Fibroblast of lung (primary cell): ENCODE measurements at regions not wholly inside any gene's neighbourhood (a gene's known extent, or its start where the extent isn't known, plus 50 kb on each side); places are given as distances from the start of the nearest gene placed in this dataset.
A peak's percentile ranks its signal among the peaks of the same experiment; 100 is the strongest.

Source experiments
- DNase-seq, 2 donors: peaks; one replicate each; pipeline versions ENCODE4 v3.0.0 to v3.0.0-alpha.2; 2010; ENCODE audit warnings: low read depth in 2 of 2
- H2AFZ ChIP-seq: 2 replicates; pipeline ENCODE4 v1.5.1; 2012; ENCODE audit warnings: low read length, control low read depth, inconsistent platforms
- H3K27ac ChIP-seq: 2 replicates; pipeline ENCODE4 v1.5.1; 2011; ENCODE audit warnings: low read length, control low read depth; ENCODE audit not compliant: insufficient read depth
- H3K27me3 ChIP-seq: 2 replicates; pipeline ENCODE4 v1.5.1; 2011; ENCODE audit warnings: mild to moderate bottlenecking, low read length; ENCODE audit not compliant: control insufficient read depth, insufficient read depth
- H3K36me3 ChIP-seq: 2 replicates; pipeline ENCODE4 v1.5.1; 2011; ENCODE audit warnings: low read length; ENCODE audit not compliant: control insufficient read depth, insufficient read depth
- H3K4me1 ChIP-seq: 2 replicates; pipeline ENCODE4 v1.5.1; 2011; ENCODE audit warnings: low read length; ENCODE audit not compliant: control insufficient read depth, insufficient read depth; ENCODE audit errors: extremely low read depth
- H3K4me2 ChIP-seq: 2 replicates; pipeline ENCODE4 v1.5.1; 2011; ENCODE audit warnings: low read length, control low read depth; ENCODE audit not compliant: insufficient read depth; ENCODE audit errors: extremely low read depth
- H3K4me3 ChIP-seq, 4 experiments: fragments of 200-600 bp in 1 of 4; sonication (generic) in 1 of 4; replicated peaks in 1 of 4; 2 replicates each; pipeline ENCODE4 v1.5.1; 2011 to 2016; ENCODE audit warnings: low read length in 4 of 4, low read depth in 3 of 4, mild to moderate bottlenecking in 3 of 4, control low read depth in 2 of 4, inconsistent platforms in 1 of 4, mixed read lengths in 1 of 4; ENCODE audit not compliant: insufficient read depth in 1 of 4; ENCODE audit errors: control extremely low read depth in 1 of 4
- H3K79me2 ChIP-seq: 2 replicates; pipeline ENCODE4 v1.5.1; 2012; ENCODE audit warnings: mild to moderate bottlenecking, low read length, inconsistent platforms; ENCODE audit not compliant: control insufficient read depth, insufficient read depth
- H3K9ac ChIP-seq: 2 replicates; pipeline ENCODE4 v1.5.1; 2011; ENCODE audit warnings: mild to moderate bottlenecking, low read length, control low read depth; ENCODE audit not compliant: insufficient read depth
- H3K9me3 ChIP-seq: 2 replicates; pipeline ENCODE4 v1.5.1; 2012; ENCODE audit warnings: low read depth, low read length; ENCODE audit not compliant: control insufficient read depth, insufficient read depth
- H4K20me1 ChIP-seq: 2 replicates; pipeline ENCODE4 v1.5.1; 2011; ENCODE audit warnings: low read length; ENCODE audit not compliant: control insufficient read depth, insufficient read depth; ENCODE audit errors: extremely low read depth
- CTCF ChIP-seq, 2 donors: IDR thresholded peaks in 1 of 2; conservative IDR thresholded peaks in 1 of 2; 1 replicate in 1 of 2; 2 replicates in 1 of 2; pipeline ENCODE4 v1.5.1; 2011 to 2012; ENCODE audit warnings: low read length in 2 of 2, control low read depth in 1 of 2, inconsistent platforms in 1 of 2, low read depth in 1 of 2, mild to moderate bottlenecking in 1 of 2
- EZH2 ChIP-seq: IDR thresholded peaks from 2 replicates; pipeline ENCODE4 v1.5.1; 2012; ENCODE audit warnings: low read length, control low read depth, mild to moderate bottlenecking; ENCODE audit errors: missing control alignments

- Histone ChIP-seq H3K27me3 (no peaks in the 10 kb centered on the region), H3K4me1 (no peaks in the 10 kb centered on the region), H3K79me2 (no peaks in the 10 kb centered on the region), H3K9me3 (no peaks in the 10 kb centered on the region), H3K9ac (no peak overlapping the region), H3K4me3 (no peak overlapping the region), H2AFZ (no peak overlapping the region), H4K20me1 (no peaks in the 10 kb centered on the region), H3K36me3 (no peaks in the 10 kb centered on the region), H3K27ac (no peak overlapping the region), H3K4me2 (no peak overlapping the region)
- TF ChIP-seq EZH2 (no peak), CTCF (conservative IDR thresholded peaks at IDR 0.05 in 1 of 2, IDR thresholded peaks at IDR 0.05 in 1 of 2; ENCODE audit: low read depth in 1 of 2, low read length in 2 of 2) (no peak)
- no peak for DNase-seq
These were observed 101.2 kb upstream of the EFNA5 start for GRCh38 chr5:107771926-107772325.

DNA sequence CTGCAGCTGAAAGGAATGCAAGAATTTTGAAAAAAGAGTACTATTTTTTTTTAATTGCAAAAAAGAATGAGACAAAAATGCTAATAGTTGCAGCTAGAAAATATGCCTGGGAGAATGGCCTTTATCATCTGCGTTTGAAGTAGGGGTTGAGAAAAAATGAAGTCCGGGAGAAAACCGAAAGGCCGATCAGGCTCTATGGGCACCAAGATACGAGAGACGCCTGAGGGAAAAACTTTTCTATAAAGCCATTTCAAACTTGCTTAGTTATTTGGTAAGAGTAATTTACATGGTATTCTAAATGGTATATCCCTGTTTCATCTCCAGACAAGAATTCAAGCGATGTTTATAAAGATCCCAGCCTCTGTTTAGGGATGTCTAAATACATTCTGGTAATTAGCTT, 99.3 kb upstream of the EFNA5 start:
- Histone ChIP-seq H3K27ac (no peak overlapping the region), H3K4me2 (no peak overlapping the region), H3K4me1 (no peaks in the 10 kb centered on the region), H3K9me3 (no peaks in the 10 kb centered on the region), H3K36me3 (no peaks in the 10 kb centered on the region), H3K9ac (no peak overlapping the region), H4K20me1 (no peaks in the 10 kb centered on the region), H3K27me3 (no peaks in the 10 kb centered on the region), H3K79me2 (no peaks in the 10 kb centered on the region), H3K4me3 (no peak overlapping the region), H2AFZ (no peak overlapping the region)
- TF ChIP-seq EZH2 = no peak
- no peak for TF ChIP-seq CTCF (conservative IDR thresholded peaks at IDR 0.05 in 1 of 2, IDR thresholded peaks at IDR 0.05 in 1 of 2; ENCODE audit: low read depth in 1 of 2, low read length in 2 of 2)
- peak in 1 of 2 donors; percentile 2 for DNase-seq

DNA sequence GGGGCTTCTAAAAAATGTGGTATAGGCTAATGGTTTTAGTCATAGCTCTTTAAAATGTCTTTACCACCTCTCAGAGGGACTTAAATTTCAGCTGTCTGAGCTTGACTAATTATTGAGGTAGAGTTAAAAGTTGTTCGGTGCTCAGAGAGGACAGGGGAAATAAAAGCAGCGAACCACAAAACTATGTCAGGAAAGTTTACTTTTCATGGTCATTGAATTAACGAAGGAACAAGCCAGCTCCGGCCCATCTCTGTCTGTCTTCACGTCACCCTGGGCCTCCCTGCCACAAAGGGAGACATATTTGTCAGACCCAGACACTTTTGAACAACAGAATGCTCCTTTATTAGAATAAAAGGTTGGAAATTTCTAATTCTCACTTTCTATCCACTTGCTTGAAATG, 98.8 kb upstream of the EFNA5 start:
- no peak overlapping the region for H2AFZ ChIP-seq
- TF ChIP-seq CTCF (conservative IDR thresholded peaks at IDR 0.05 in 1 of 2, IDR thresholded peaks at IDR 0.05 in 1 of 2; ENCODE audit: low read depth in 1 of 2, low read length in 2 of 2) (no peak), EZH2 (no peak)
- no peaks in the 10 kb centered on the region for H3K9me3 ChIP-seq
- H4K20me1 ChIP-seq = no peaks in the 10 kb centered on the region
- no peaks in the 10 kb centered on the region for H3K4me1 ChIP-seq
- no peak for DNase-seq
- H3K27ac ChIP-seq = no peak overlapping the region
- H3K9ac ChIP-seq = no peak overlapping the region
- no peaks in the 10 kb centered on the region for H3K27me3 ChIP-seq
- no peak overlapping the region for H3K4me2 ChIP-seq
- no peaks in the 10 kb centered on the region for H3K36me3 ChIP-seq
- no peaks in the 10 kb centered on the region for H3K79me2 ChIP-seq
- no peak overlapping the region for H3K4me3 ChIP-seq
